ENCODE measurements at regions not wholly inside any gene's neighbourhood (a gene's known extent, or its start where the extent isn't known, plus 50 kb on each side); places are given as distances from the start of the nearest gene placed in this dataset.
"Not testable (repeated sequence)": the region's sequence is repeated elsewhere in the genome, so short reads cannot be mapped to it uniquely, and the experiment has no call there.

DNA sequence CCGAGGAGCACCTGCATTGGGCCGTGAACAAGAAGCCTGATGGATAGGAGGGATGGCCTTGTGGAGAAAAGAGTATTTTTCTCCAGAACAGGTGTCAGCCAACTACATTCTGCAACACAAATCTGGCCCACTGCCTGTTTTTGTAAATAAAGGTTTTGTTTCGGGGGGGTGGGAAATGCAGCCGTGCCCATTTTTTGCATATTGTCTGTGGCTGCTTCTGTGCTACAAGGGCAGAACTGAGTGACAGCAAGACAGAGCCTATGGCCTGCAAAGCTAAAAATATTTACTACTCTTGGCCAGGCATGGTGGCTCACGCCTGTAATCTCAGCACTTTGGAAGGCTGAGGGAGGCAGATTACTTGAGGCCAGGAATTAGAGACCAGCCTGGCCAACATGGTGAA, 95.9 kb upstream of the AKAP13 start:
- WGBS, 2 donors = 72 to 77% methylated on average over 5 of the region's 5 CpGs
- no peak for TF ChIP-seq POLR2AphosphoS5 (IDR thresholded peaks at IDR 0.05)
- no peak for TF ChIP-seq EP300 (IDR thresholded peaks at IDR 0.05)
- TF ChIP-seq CTCF (IDR thresholded peaks at IDR 0.05) = no peak
- no peak for TF ChIP-seq POLR2A (IDR thresholded peaks at IDR 0.05)
- Histone ChIP-seq H3K27ac (no peak overlapping the region), H3K27me3 (no peaks in the 10 kb centered on the region), H3K9me3 (no peaks in the 10 kb centered on the region), H3K4me1 (peaks cover 0 to 6% (median 2%) of the 10 kb centered on the region in 4 donors), H3K4me3 (no peak overlapping the region), H3K36me3 (no peaks in the 10 kb centered on the region)
- DNase-seq = no peak
- no peak for ATAC-seq (ENCODE audit: low FRiP score in 2 of 2)

- ATAC-seq (ENCODE audit: low FRiP score in 2 of 2) (peak; percentile 40 to 52), DNase-seq (peak in 1 of 2 donors; percentile 70)
- Histone ChIP-seq H3K36me3 (no peaks in the 10 kb centered on the region), H3K27me3 (no peaks in the 10 kb centered on the region), H3K4me1 (peaks cover 0 to 4% (median 2%) of the 10 kb centered on the region in 4 donors), H3K27ac (no peak overlapping the region), H3K4me3 (no peak overlapping the region), H3K9me3 (no peaks in the 10 kb centered on the region)
- TF ChIP-seq EP300 (IDR thresholded peaks at IDR 0.05) = no peak
- TF ChIP-seq CTCF (IDR thresholded peaks at IDR 0.05) = peak in 5 of 6 experiments; percentile 40 to 67 (median 55)
- TF ChIP-seq POLR2A (IDR thresholded peaks at IDR 0.05) = no peak
- WGBS, 2 donors = 5 to 13% methylated on average over 4 to 6 of the region's 6 CpGs
These were observed 90.6 kb upstream of the AKAP13 start for GRCh38 chr15:85289677-85290365.

DNA sequence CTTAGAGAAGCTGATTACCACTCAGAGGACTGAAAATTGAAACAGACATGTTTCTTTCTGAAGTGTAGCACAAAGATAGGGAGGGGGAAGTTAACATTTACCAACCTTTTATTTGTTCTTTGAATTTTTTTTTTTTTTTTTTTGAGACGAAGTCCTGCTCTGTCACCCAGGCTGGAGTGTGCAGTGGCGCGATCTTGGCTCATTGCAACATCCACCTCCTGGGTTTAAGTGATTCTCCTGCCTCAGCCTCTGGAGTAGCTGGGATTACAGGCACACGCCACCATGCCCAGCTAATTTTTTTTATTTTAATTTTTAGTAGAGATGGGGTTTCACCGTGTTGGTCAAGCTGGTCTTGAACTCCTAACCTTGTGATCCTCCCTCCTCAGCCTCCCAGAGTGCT, 87.8 kb upstream of the AKAP13 start:
- ATAC-seq (ENCODE audit: low FRiP score in 2 of 2) = not testable (repeated sequence)
- WGBS, 2 donors = 48 to 79% methylated on average over 5 of the region's 5 CpGs

DNA sequence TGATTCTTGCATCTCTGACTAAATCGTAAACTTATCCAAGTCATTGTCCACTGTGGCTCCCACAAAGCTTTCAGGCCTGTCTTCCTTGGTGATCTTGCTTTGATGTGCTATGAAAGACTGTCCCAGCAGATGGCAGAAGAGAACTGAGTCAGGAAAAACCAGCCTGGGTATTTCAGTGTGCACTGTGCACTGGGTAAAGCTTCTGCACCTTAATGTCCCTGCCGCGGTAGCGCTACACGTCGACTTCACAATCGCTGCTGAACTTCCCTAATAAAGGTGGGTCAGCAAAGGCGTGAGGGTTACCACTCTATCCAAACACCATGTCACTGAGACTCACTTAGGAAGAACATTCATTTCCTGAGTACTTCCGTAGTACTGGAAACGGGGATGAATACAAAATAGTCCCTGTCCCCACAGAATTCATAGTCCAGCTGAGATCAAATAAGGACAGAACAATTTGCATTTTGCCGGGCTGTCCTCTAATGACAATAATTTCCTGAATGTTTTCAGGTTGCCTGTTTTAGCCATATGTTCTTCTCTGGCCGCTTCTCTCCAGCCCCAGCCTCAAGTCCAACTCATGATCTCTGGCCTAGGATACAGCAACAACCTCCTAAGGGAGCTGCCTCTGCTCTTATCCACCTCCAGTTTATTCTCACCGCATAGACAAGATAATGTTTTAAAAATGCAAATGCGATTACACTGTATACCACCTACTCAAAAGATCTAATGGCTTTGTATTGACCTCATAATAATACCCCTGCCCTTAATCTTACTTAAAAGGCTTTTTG, 83.6 kb upstream of the AKAP13 start:
- peak overlapping the region in 1 of 4 donors; percentile 36 for H3K27ac ChIP-seq
- WGBS, 2 donors = 18 to 22% methylated on average over 14 of the region's 14 CpGs
- peaks cover 4 to 9% (median 4%) of the 10 kb centered on the region in 4 donors for H3K4me1 ChIP-seq
- peak overlapping the region in 3 of 4 donors; percentile 7 to 26 (median 24) for H3K4me3 ChIP-seq
- DNase-seq (peak in 1 of 2 donors; percentile 78), ATAC-seq (ENCODE audit: low FRiP score in 2 of 2) (peak; percentile 94 to 95)
- H3K27me3 ChIP-seq = no peaks in the 10 kb centered on the region
- no peaks in the 10 kb centered on the region for H3K9me3 ChIP-seq
- TF ChIP-seq POLR2AphosphoS5 (IDR thresholded peaks at IDR 0.05) = no peak
- peak; percentile 58 to 82 (median 74) for TF ChIP-seq CTCF (IDR thresholded peaks at IDR 0.05)
- no peaks in the 10 kb centered on the region for H3K36me3 ChIP-seq

More for the DNA sequence above, 87.8 kb upstream of the AKAP13 start:
- not testable (repeated sequence) for H3K4me1 ChIP-seq, H3K36me3 ChIP-seq, H3K27ac ChIP-seq, H3K27me3 ChIP-seq, H3K9me3 ChIP-seq, H3K4me3 ChIP-seq
- peak in 1 of 2 donors; percentile 56 for DNase-seq

GRCh38 chr15:85297537-85297936, 82.9 kb upstream of the AKAP13 start:
- Histone ChIP-seq H3K27ac (no peak overlapping the region), H3K27me3 (no peaks in the 10 kb centered on the region), H3K4me1 (peaks cover 4 to 9% (median 4%) of the 10 kb centered on the region in 4 donors), H3K9me3 (no peaks in the 10 kb centered on the region), H3K36me3 (no peaks in the 10 kb centered on the region), H3K4me3 (no peak overlapping the region)
- 89 to 91% methylated on average over 7 of the region's 7 CpGs for WGBS, 2 donors
- DNase-seq (no peak), ATAC-seq (ENCODE audit: low FRiP score in 2 of 2) (no peak)
- TF ChIP-seq POLR2A (IDR thresholded peaks at IDR 0.05) (no peak), POLR2AphosphoS5 (IDR thresholded peaks at IDR 0.05) (no peak), EP300 (IDR thresholded peaks at IDR 0.05) (no peak), CTCF (IDR thresholded peaks at IDR 0.05) (no peak)

All from upper lobe of left lung (tissue), 6 donors.